Lower leg skin (tissue), 3 donors: ENCODE measurements at regions not wholly inside any gene's neighbourhood (a gene's known extent, or its start where the extent isn't known, plus 50 kb on each side); places are given as distances from the start of the nearest gene placed in this dataset.

ENCODE experiments used
- POLR2A ChIP-seq, 2 donors: fragments of 450-650 bp; IDR thresholded peaks; one replicate each; pipeline ENCODE4 v1.6.1; 2016 to 2017; ENCODE audit warnings: antibody characterized with exemption in 2 of 2, mild to moderate bottlenecking in 1 of 2, moderate library complexity in 1 of 2
- TF ChIP-seq, protein P1 (sequence below), 3 donors: fragments of 450-650 bp; IDR thresholded peaks; one replicate each; pipeline ENCODE4 v1.5.1; 2016; ENCODE audit warnings: antibody characterized with exemption in 3 of 3, mild to moderate bottlenecking in 3 of 3, moderate library complexity in 2 of 3

DNA sequence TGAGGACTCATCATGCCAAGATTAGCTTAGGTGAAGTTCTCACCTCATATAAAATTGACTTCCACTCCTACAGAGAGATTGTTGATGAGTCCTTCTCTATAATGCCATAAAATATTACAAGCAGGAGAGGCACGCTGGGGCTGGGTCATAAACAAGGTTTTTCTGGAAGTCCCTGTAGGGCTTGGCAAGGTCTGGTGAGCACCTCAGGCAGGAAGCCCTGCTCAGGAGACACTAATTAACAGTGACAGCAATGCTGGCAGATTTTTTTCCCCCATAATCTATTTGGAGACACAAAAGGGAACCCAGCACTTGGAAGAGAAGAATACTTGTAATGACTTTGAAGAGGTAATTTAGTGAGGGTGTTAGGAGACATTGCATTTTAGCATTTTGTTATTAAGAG is 118.7 kb downstream of the DIRAS2 start:
- TF ChIP-seq POLR2A (IDR thresholded peaks at IDR 0.05), result no peak
- TF ChIP-seq, protein P1, sequence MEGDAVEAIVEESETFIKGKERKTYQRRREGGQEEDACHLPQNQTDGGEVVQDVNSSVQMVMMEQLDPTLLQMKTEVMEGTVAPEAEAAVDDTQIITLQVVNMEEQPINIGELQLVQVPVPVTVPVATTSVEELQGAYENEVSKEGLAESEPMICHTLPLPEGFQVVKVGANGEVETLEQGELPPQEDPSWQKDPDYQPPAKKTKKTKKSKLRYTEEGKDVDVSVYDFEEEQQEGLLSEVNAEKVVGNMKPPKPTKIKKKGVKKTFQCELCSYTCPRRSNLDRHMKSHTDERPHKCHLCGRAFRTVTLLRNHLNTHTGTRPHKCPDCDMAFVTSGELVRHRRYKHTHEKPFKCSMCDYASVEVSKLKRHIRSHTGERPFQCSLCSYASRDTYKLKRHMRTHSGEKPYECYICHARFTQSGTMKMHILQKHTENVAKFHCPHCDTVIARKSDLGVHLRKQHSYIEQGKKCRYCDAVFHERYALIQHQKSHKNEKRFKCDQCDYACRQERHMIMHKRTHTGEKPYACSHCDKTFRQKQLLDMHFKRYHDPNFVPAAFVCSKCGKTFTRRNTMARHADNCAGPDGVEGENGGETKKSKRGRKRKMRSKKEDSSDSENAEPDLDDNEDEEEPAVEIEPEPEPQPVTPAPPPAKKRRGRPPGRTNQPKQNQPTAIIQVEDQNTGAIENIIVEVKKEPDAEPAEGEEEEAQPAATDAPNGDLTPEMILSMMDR (IDR thresholded peaks at IDR 0.05), result no peak
